SK-N-SH (cell line): ENCODE measurements at regions not wholly inside any gene's neighbourhood (a gene's known extent, or its start where the extent isn't known, plus 50 kb on each side); places are given as distances from the start of the nearest gene placed in this dataset.
"Not testable (repeated sequence)": the region's sequence is repeated elsewhere in the genome, so short reads cannot be mapped to it uniquely, and the experiment has no call there.

ENCODE experiments used
- CTCF ChIA-PET: fragments of 300-600, 350-600 bp; formaldehyde crosslinking; extraction: SDS; loops from one replicate; lab custom pipeline; 2021; lab: Yijun Ruan, JAX
- POLR2A ChIA-PET: fragments of 350-600 bp; sonication (Branson Sonifier 250); formaldehyde crosslinking; extraction: SDS; loops from one replicate; lab custom pipeline; 2020; ENCODE audit warnings: antibody characterized with exemption, inconsistent platforms; lab: Yijun Ruan, JAX
- DNase-seq: peaks from one replicate; pipeline ENCODE4 v3.0.0; 2012
- H2AFZ ChIP-seq: fragments of 200-600 bp; sonication (generic); 2 replicates; pipeline ENCODE4 v1.8.1; 2016; ENCODE audit warnings: antibody characterized with exemption, mild to moderate bottlenecking, low read depth
- H3F3A ChIP-seq: fragments of 200-600 bp; sonication (generic); replicated peaks from 2 replicates; pipeline ENCODE3; 2016; ENCODE audit warnings: antibody characterized with exemption, mild to moderate bottlenecking; ENCODE audit not compliant: insufficient read depth
- H3K27ac ChIP-seq, 2 experiments: fragments of 200-500 bp in 1 of 2; fragments of 200-600 bp in 1 of 2; sonication (Bioruptor generic) in 1 of 2; sonication (generic), shearing (Covaris generic) in 1 of 2; 2 replicates each; pipeline versions ENCODE4 v1.5.1 to v1.6.1; 2014 to 2016; ENCODE audit warnings: low read depth in 2 of 2, inconsistent platforms in 1 of 2, low read length in 1 of 2, mild to moderate bottlenecking in 1 of 2, mixed read lengths in 1 of 2
- H3K27me3 ChIP-seq: fragments of 200-600 bp; sonication (generic), shearing (Covaris generic); 2 replicates; pipeline ENCODE4 v1.6.1; 2016; ENCODE audit warnings: mixed run types; ENCODE audit not compliant: insufficient read depth
- H3K36me3 ChIP-seq, 2 experiments: fragments of 200-500 bp in 1 of 2; fragments of 200-600 bp in 1 of 2; sonication (Bioruptor generic) in 1 of 2; sonication (generic) in 1 of 2; replicated peaks in 1 of 2; 2 replicates each; pipeline versions ENCODE3 to v1.5.1; 2014 to 2016; ENCODE audit warnings: low read length in 1 of 2, mild to moderate bottlenecking in 1 of 2; ENCODE audit not compliant: insufficient read depth in 2 of 2, control insufficient read depth in 1 of 2
- H3K4me1 ChIP-seq, 2 experiments: fragments of 200-500 bp in 1 of 2; fragments of 200-600 bp in 1 of 2; sonication (Bioruptor generic) in 1 of 2; sonication (generic), shearing (Covaris generic) in 1 of 2; 2 replicates each; pipeline versions ENCODE4 v1.5.1 to v1.6.1; 2014 to 2016; ENCODE audit warnings: low read depth in 1 of 2, low read length in 1 of 2, mixed run types in 1 of 2; ENCODE audit not compliant: insufficient read depth in 2 of 2, control insufficient read depth in 1 of 2
- H3K4me2 ChIP-seq: fragments of 200-600 bp; sonication (generic), shearing (Covaris generic); 2 replicates; pipeline ENCODE4 v1.6.1; 2017; ENCODE audit warnings: mixed run types
- H3K4me3 ChIP-seq, 2 experiments: fragments of 200-500 bp in 1 of 2; fragments of 200-600 bp in 1 of 2; sonication (Bioruptor generic) in 1 of 2; sonication (generic), shearing (Covaris generic) in 1 of 2; 2 replicates each; pipeline versions ENCODE4 v1.5.1 to v1.8.1; 2014 to 2016; ENCODE audit warnings: low read depth in 2 of 2, inconsistent platforms in 1 of 2, low read length in 1 of 2, mild to moderate bottlenecking in 1 of 2, mixed read lengths in 1 of 2, moderate library complexity in 1 of 2
- H3K79me2 ChIP-seq: fragments of 200-600 bp; sonication (generic); 2 replicates; pipeline ENCODE4 v1.8.1; 2017; ENCODE audit warnings: mild to moderate bottlenecking; ENCODE audit not compliant: insufficient read depth
- H3K9ac ChIP-seq: fragments of 200-600 bp; sonication (generic); 2 replicates; pipeline ENCODE4 v1.6.1; 2017; ENCODE audit warnings: mixed run types
- H3K9me2 ChIP-seq: fragments of 200-600 bp; sonication (generic); 2 replicates; pipeline ENCODE4 v1.6.1; 2017; ENCODE audit warnings: mixed run types
- H3K9me3 ChIP-seq: fragments of 200-600 bp; sonication (generic); 2 replicates; pipeline ENCODE4 v1.6.1; 2017; ENCODE audit warnings: mixed run types, mild to moderate bottlenecking, moderate library complexity
- H4K20me1 ChIP-seq: fragments of 200-600 bp; sonication (generic); 2 replicates; pipeline ENCODE4 v1.6.1; 2017; ENCODE audit warnings: mild to moderate bottlenecking, mixed run types; ENCODE audit not compliant: insufficient read depth
- CTCF ChIP-seq: fragments of 200-600 bp; sonication (generic); IDR thresholded peaks from 2 replicates; pipeline ENCODE4 v1.6.1; 2017; ENCODE audit warnings: antibody characterized with exemption, mild to moderate bottlenecking, moderate library complexity
- FOXM1 ChIP-seq: IDR thresholded peaks from 2 replicates; pipeline ENCODE4 v1.4.0; 2012; ENCODE audit warnings: low read depth, mild to moderate bottlenecking
- GATA2 ChIP-seq: sonication (generic); formaldehyde crosslinking; IDR thresholded peaks from 2 replicates; pipeline ENCODE4 v1.5.0; 2020; ENCODE audit warnings: mild to moderate bottlenecking, missing genetic modification reagents
- MXI1 ChIP-seq: IDR thresholded peaks from 2 replicates; pipeline ENCODE4 v1.6.1; 2012; ENCODE audit warnings: mild to moderate bottlenecking, low read depth, low read length, improper control_type of control experiment
- NRF1 ChIP-seq: IDR thresholded peaks from 2 replicates; pipeline ENCODE4 v1.6.1; 2012; ENCODE audit warnings: low read depth, mild to moderate bottlenecking, low read length
- PBX3 ChIP-seq: IDR thresholded peaks from 2 replicates; pipeline ENCODE4; 2012
- POLR2AphosphoS5 ChIP-seq: IDR thresholded peaks from 2 replicates; pipeline ENCODE4 v1.6.1; 2012; ENCODE audit warnings: low read depth, low read length
- RXRA ChIP-seq: IDR thresholded peaks from 2 replicates; pipeline ENCODE4 v1.4.0; 2012; ENCODE audit warnings: low read depth, mild to moderate bottlenecking, borderline replicate concordance
- SMC3 ChIP-seq: IDR thresholded peaks from 2 replicates; pipeline ENCODE4 v1.6.1; 2012; ENCODE audit warnings: low read depth, low read length, improper control_type of control experiment
- TEAD4 ChIP-seq: IDR thresholded peaks from 2 replicates; pipeline ENCODE4 v1.4.0; 2012; ENCODE audit warnings: mild to moderate bottlenecking, borderline replicate concordance; ENCODE audit not compliant: insufficient read depth
- YY1 ChIP-seq: IDR thresholded peaks from 2 replicates; pipeline ENCODE4 v1.4.0; 2012; ENCODE audit warnings: low read depth, mild to moderate bottlenecking
- WGBS: methylation state at CpG from one replicate; pipeline ENCODE4 v1.1.6; 2017; ENCODE audit warnings: low lambda C conversion rate; 5-methylcytosine and 5-hydroxymethylcytosine counted together

- H2AFZ ChIP-seq, H3K9ac ChIP-seq, H3K9me2 ChIP-seq, H3F3A ChIP-seq, H3K9me3 ChIP-seq, POLR2A ChIA-PET, H3K27me3 ChIP-seq, CTCF ChIA-PET, H3K27ac ChIP-seq, H3K4me3 ChIP-seq, H3K4me1 ChIP-seq, H3K4me2 ChIP-seq, DNase-seq, H3K36me3 ChIP-seq: not testable (repeated sequence)
- H4K20me1 ChIP-seq, result peaks cover 83% of the 10 kb centered on the region
- WGBS, result 64% methylated on average over 4 of the region's 4 CpGs
- peaks cover 88% of the 10 kb centered on the region for H3K79me2 ChIP-seq
- TF ChIP-seq GATA2 (CRISPR knock-in tag), result 0 out of 2 replicates have a peak, but pooled peaks have one; percentile 20
These were observed 169.6 kb downstream of the USP22 start for GRCh38 chr17:20873173-20873572.

GRCh38 chr17:20873688-20874328 lies 169.0 kb downstream of the USP22 start:
- H3K4me1 ChIP-seq, H3K9me2 ChIP-seq, H3K4me3 ChIP-seq, H3F3A ChIP-seq, CTCF ChIA-PET, DNase-seq, POLR2A ChIA-PET, H2AFZ ChIP-seq, H3K9me3 ChIP-seq, H3K9ac ChIP-seq, H3K36me3 ChIP-seq, H3K4me2 ChIP-seq, H3K27ac ChIP-seq, H3K27me3 ChIP-seq: not testable (repeated sequence)
- Histone ChIP-seq H4K20me1 (peaks cover 89% of the 10 kb centered on the region), H3K79me2 (peaks cover 94% of the 10 kb centered on the region)
- 64% methylated on average over 5 of the region's 5 CpGs for WGBS

GRCh38 chr17:20877384-20877783 lies 165.4 kb downstream of the USP22 start:
- WGBS, result 86% methylated on average over 1 of the region's 1 CpG
- H3K9me2 ChIP-seq, H3K9me3 ChIP-seq, H3K9ac ChIP-seq, H3K4me1 ChIP-seq, POLR2A ChIA-PET, DNase-seq, H3K27ac ChIP-seq, H3F3A ChIP-seq, H3K4me3 ChIP-seq, H3K4me2 ChIP-seq, H3K27me3 ChIP-seq, H2AFZ ChIP-seq: not testable (repeated sequence)
- Histone ChIP-seq H3K36me3 (peaks cover 0 to 13% of the 10 kb centered on the region in 2 experiments), H4K20me1 (peaks cover 88% of the 10 kb centered on the region), H3K79me2 (peaks cover 100% of the 10 kb centered on the region)
- CTCF ChIA-PET, result interaction anchor here (0.7 kb wide), 1 partner anchor 113 kb away, joined by 3 read pairs; no protein-coding TSS in a partner anchor

- Histone ChIP-seq H2AFZ (no peak overlapping the region), H3K9me2 (no peaks in the 10 kb centered on the region), H3K9ac (no peak overlapping the region), H3K4me2 (no peak overlapping the region), H3K27me3 (no peaks in the 10 kb centered on the region), H3K4me1 (no peaks in the 10 kb centered on the region; a peak in 1 of 4 replicates), H3K9me3 (no peaks in the 10 kb centered on the region), H3K79me2 (peaks cover 63% of the 10 kb centered on the region), H4K20me1 (peaks cover 48% of the 10 kb centered on the region), H3K36me3 (no peaks in the 10 kb centered on the region), H3K27ac (no peak overlapping the region), H3F3A (peaks cover 4% of the 10 kb centered on the region), H3K4me3 (no peak overlapping the region)
- DNase-seq, result no peak
- WGBS, result 88% methylated on average over 2 of the region's 2 CpGs
- ChIA-PET POLR2A (no interaction called here), CTCF (interaction anchor here (1.8 kb wide), 1 partner anchor 18 kb away, joined by 8 read pairs; no protein-coding TSS in a partner anchor)
- TF ChIP-seq PBX3, result no peak
- no peak for TF ChIP-seq RXRA
- TF ChIP-seq GATA2 (CRISPR knock-in tag), result no peak
- no peak for TF ChIP-seq CTCF
- TF ChIP-seq SMC3, result no peak
- no peak for TF ChIP-seq TEAD4
- no peak for TF ChIP-seq FOXM1
- TF ChIP-seq NRF1, result no peak
- TF ChIP-seq POLR2AphosphoS5, result no peak
- no peak for TF ChIP-seq MXI1
- TF ChIP-seq YY1, result no peak
These were observed 152.5 kb downstream of the USP22 start for GRCh38 chr17:20890338-20890737.
